Stomach (tissue), 4 donors: ENCODE measurements at regions not wholly inside any gene's neighbourhood (a gene's known extent, or its start where the extent isn't known, plus 50 kb on each side); places are given as distances from the start of the nearest gene placed in this dataset.

ENCODE experiments used
- CTCF ChIP-seq, 7 experiments: fragments of 450-650 bp in 4 of 7; fragments of 200-600 bp in 3 of 7; sonication (generic) in 3 of 7; IDR thresholded peaks; one replicate each; pipeline ENCODE4 v1.5.1; 2016 to 2019; ENCODE audit warnings: antibody characterized with exemption in 7 of 7, control low read depth in 2 of 7, mild to moderate bottlenecking in 1 of 7
- POLR2A ChIP-seq, 4 donors: fragments of 450-650 bp; IDR thresholded peaks; one replicate each; pipeline ENCODE4 v1.6.1; 2016; ENCODE audit warnings: antibody characterized with exemption in 4 of 4, control low read depth in 2 of 4, mild to moderate bottlenecking in 1 of 4, moderate library complexity in 1 of 4
- POLR2AphosphoS5 ChIP-seq, 3 donors: sonication (generic); formaldehyde crosslinking; IDR thresholded peaks; one replicate each; pipeline ENCODE4 v1.6.1; 2016; ENCODE audit warnings: antibody characterized with exemption in 3 of 3

- TF ChIP-seq POLR2AphosphoS5 (IDR thresholded peaks at IDR 0.05) (peak in 1 of 3 donors; percentile 19), CTCF (IDR thresholded peaks at IDR 0.05) (no peak), POLR2A (IDR thresholded peaks at IDR 0.05) (no peak)
Measured at GRCh38 chr1:96087719-96088118, 633.9 kb upstream of the PTBP2 start.
